NB4 (cell line): ENCODE measurements at regions not wholly inside any gene's neighbourhood (a gene's known extent, or its start where the extent isn't known, plus 50 kb on each side); places are given as distances from the start of the nearest gene placed in this dataset.

Source experiments
- POLR2A ChIP-seq: IDR thresholded peaks from 2 replicates; pipeline ENCODE4 v1.6.1; 2011; ENCODE audit warnings: mild to moderate bottlenecking; ENCODE audit not compliant: insufficient read length; ENCODE audit errors: extremely low read depth
- TF ChIP-seq, protein P1 (sequence below): IDR thresholded peaks from one replicate; pipeline ENCODE4 v1.5.1; 2012; ENCODE audit warnings: low read depth, low read length

DNA sequence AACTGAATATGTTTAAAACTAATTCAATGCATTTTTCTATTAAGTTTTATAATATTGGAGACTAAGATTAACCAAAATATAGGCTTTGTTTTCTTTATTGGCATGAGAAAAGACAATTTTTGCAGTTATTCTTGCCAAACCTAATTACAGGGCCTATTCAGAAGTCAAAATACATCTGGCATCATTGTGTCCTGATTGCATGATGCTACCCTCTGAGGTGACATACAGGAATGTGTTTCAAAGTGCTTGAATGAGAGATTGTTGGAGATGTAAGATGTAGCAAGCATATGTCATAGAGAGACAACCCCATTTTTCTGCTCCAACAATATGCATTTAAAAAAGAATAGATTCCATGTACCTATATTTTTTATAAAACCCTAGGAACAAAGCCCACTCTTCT lies 1036.4 kb downstream of the PCDH18 start:
- TF ChIP-seq, protein P1, sequence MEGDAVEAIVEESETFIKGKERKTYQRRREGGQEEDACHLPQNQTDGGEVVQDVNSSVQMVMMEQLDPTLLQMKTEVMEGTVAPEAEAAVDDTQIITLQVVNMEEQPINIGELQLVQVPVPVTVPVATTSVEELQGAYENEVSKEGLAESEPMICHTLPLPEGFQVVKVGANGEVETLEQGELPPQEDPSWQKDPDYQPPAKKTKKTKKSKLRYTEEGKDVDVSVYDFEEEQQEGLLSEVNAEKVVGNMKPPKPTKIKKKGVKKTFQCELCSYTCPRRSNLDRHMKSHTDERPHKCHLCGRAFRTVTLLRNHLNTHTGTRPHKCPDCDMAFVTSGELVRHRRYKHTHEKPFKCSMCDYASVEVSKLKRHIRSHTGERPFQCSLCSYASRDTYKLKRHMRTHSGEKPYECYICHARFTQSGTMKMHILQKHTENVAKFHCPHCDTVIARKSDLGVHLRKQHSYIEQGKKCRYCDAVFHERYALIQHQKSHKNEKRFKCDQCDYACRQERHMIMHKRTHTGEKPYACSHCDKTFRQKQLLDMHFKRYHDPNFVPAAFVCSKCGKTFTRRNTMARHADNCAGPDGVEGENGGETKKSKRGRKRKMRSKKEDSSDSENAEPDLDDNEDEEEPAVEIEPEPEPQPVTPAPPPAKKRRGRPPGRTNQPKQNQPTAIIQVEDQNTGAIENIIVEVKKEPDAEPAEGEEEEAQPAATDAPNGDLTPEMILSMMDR: no peak
- no peak for TF ChIP-seq POLR2A
